Adrenal gland (tissue), 9 donors: ENCODE measurements at regions not wholly inside any gene's neighbourhood (a gene's known extent, or its start where the extent isn't known, plus 50 kb on each side); places are given as distances from the start of the nearest gene placed in this dataset.

Experiments used
- DNase-seq, 7 donors: peaks; one replicate each; pipeline ENCODE4 v3.0.0-alpha.2; 2019 to 2020
- H3K27ac ChIP-seq, 5 donors: fragments of 200-600 bp; sonication (generic) in 4 of 5; 1 replicate in 3 of 5; 2 replicates in 2 of 5; pipeline versions ENCODE4 v1.5.1 to v1.8.0; 2016 to 2020; ENCODE audit warnings: mild to moderate bottlenecking in 1 of 5
- H3K27me3 ChIP-seq: fragments of 200-600 bp; 2 replicates; pipeline ENCODE4 v1.8.0; 2021
- H3K36me3 ChIP-seq, 2 donors: fragments of 200-600 bp; replicated peaks in 1 of 2; 1 replicate in 1 of 2; 2 replicates in 1 of 2; pipeline versions ENCODE4 v1.5.1 to v1.8.0; 2018 to 2022
- H3K4me1 ChIP-seq, 2 donors: fragments of 200-600 bp; replicated peaks in 1 of 2; 1 replicate in 1 of 2; 2 replicates in 1 of 2; pipeline versions ENCODE4 v1.5.1 to v1.8.0; 2018 to 2021
- H3K4me3 ChIP-seq, 4 donors: fragments of 200-600 bp; sonication (generic) in 3 of 4; one replicate each; pipeline ENCODE4 v1.5.1; 2016 to 2018
- H3K9me3 ChIP-seq, 3 donors: fragments of 200-600 bp; sonication (generic) in 1 of 3; replicated peaks in 1 of 3; 1 replicate in 2 of 3; 2 replicates in 1 of 3; pipeline versions ENCODE4 v1.5.1 to v1.8.0; 2016 to 2021
- POLR2A ChIP-seq, 2 donors: fragments of 450-650 bp; IDR thresholded peaks; one replicate each; pipeline ENCODE4 v1.6.1; 2017; ENCODE audit warnings: antibody characterized with exemption in 2 of 2, mild to moderate bottlenecking in 2 of 2, moderate library complexity in 1 of 2
- WGBS, 4 donors: extraction: QIAGEN DNeasy Blood & Tissue Kit in 2 of 4; methylation state at CpG; one replicate each; pipeline versions ENCODE4 v1.1.5 to v1.1.7; 2013 to 2017; 5-methylcytosine and 5-hydroxymethylcytosine counted together
- intact Hi-C, 2 donors: fragments of 100-400 bp; cut with DNase I; formaldehyde crosslinking; loops; one replicate each; pipeline versions ENCODE4 v1.14.1 to v1.15.0; 2022 to 2023
- TF ChIP-seq, protein P1 (sequence below), 6 experiments: fragments of 450-650 bp in 4 of 6; fragments of 200-600 bp in 2 of 6; sonication (generic) in 1 of 6; IDR thresholded peaks; 1 replicate in 5 of 6; 2 replicates in 1 of 6; pipeline versions ENCODE4 v1.5.1 to v1.8.0; 2016 to 2021; ENCODE audit warnings: antibody characterized with exemption in 6 of 6, mild to moderate bottlenecking in 2 of 6, moderate library complexity in 1 of 6
- donor health status: healthy with polysubstance abuse.
- donor health status: Bipolar disorder and iron deficiency.
- donor health status: DM: yes; HTN: yes; CAD: no.
- donor health status: DM: no; HTN: no; CAD: no.
- donor health status: DM: no; HTN: no; CAD: no.

DNA sequence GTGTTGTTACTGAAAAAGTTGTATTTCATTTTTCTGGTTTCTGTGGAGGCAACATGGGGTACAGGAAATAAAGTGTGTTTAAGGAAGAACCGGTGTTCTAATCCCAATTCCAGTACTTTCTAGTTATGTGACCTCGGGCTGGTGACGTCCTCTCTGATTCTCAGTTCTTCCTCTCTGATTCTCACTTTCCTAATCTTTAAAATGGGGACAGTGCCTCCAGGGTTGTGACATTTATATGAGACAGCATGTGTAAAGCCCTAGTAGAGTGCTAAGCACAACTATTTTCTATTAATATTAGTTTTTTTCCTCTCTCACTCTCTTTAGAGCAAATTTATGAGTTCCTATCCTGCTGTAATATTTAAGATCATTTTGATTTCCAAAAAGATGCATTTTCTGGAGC is 50.9 kb upstream of the PTPDC1 start:
- Histone ChIP-seq H3K27me3 (no peaks in the 10 kb centered on the region), H3K36me3 (no peaks in the 10 kb centered on the region), H3K4me1 (peaks cover 5 to 13% of the 10 kb centered on the region in 2 donors), H3K9me3 (no peaks in the 10 kb centered on the region), H3K27ac (no peak overlapping the region), H3K4me3 (no peak overlapping the region)
- TF ChIP-seq, protein P1, sequence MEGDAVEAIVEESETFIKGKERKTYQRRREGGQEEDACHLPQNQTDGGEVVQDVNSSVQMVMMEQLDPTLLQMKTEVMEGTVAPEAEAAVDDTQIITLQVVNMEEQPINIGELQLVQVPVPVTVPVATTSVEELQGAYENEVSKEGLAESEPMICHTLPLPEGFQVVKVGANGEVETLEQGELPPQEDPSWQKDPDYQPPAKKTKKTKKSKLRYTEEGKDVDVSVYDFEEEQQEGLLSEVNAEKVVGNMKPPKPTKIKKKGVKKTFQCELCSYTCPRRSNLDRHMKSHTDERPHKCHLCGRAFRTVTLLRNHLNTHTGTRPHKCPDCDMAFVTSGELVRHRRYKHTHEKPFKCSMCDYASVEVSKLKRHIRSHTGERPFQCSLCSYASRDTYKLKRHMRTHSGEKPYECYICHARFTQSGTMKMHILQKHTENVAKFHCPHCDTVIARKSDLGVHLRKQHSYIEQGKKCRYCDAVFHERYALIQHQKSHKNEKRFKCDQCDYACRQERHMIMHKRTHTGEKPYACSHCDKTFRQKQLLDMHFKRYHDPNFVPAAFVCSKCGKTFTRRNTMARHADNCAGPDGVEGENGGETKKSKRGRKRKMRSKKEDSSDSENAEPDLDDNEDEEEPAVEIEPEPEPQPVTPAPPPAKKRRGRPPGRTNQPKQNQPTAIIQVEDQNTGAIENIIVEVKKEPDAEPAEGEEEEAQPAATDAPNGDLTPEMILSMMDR (IDR thresholded peaks at IDR 0.05) = no peak
- no peak for TF ChIP-seq POLR2A (IDR thresholded peaks at IDR 0.05)
- intact Hi-C loops = no loop called here
- WGBS, 4 donors = 78 to 85% (median 82%) methylated on average over 3 of the region's 3 CpGs
- no peak for DNase-seq

DNA sequence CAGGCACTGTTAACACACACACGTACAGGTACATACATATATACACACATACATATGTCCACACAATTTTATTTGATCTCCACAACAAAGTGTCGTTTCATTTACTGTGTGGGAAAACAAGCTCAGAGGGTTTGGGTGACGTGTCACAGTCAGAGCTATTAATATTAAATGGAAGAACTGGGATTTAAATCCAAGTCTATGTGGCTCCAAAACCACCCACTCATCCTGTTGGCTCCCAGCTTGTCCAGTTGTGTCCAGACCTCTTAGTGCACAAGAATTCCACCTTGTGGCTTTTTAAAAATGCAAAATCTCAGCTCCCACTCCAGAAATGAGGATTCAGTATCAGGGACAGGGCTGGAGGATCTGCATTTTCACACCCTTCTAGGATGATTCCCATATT is 52.3 kb upstream of the PTPDC1 start:
- H3K4me1 ChIP-seq = peaks cover 5 to 13% of the 10 kb centered on the region in 2 donors
- H3K36me3 ChIP-seq = no peaks in the 10 kb centered on the region
- intact Hi-C loops = no loop called here
- WGBS, 4 donors = 63 to 85% (median 81%) methylated on average over 3 of the region's 3 CpGs
- no peak overlapping the region for H3K27ac ChIP-seq
- no peaks in the 10 kb centered on the region for H3K27me3 ChIP-seq
- H3K9me3 ChIP-seq = no peaks in the 10 kb centered on the region
- no peak for DNase-seq
- peak overlapping the region in 1 of 4 donors; percentile 88 for H3K4me3 ChIP-seq
- no peak for TF ChIP-seq POLR2A (IDR thresholded peaks at IDR 0.05)
- TF ChIP-seq, protein P1 (IDR thresholded peaks at IDR 0.05) = no peak

DNA sequence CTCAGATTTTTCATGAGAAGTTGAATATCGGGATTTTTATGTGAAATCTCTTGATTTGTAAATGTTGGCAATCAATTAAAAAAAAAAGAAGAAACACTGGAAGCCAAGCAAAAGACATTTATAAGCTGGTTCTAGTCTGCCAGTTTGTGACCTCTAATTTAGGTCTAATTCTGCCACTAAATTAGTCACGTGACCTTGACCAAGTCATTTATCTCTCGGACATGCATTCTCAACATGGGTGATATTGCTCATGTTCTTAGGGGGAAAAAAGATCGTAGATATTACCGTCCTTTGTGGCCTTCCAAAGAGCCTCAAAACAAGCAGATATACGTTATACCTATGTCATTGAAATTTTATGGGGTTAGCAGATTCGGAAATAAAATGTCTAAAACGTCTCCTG is 52.9 kb upstream of the PTPDC1 start:
- Histone ChIP-seq H3K27me3 (no peaks in the 10 kb centered on the region), H3K4me3 (peak overlapping the region in 3 of 4 donors; percentile 88), H3K27ac (peak overlapping the region in 3 of 5 donors; percentile 85 to 96 (median 85)), H3K36me3 (no peaks in the 10 kb centered on the region), H3K9me3 (no peaks in the 10 kb centered on the region), H3K4me1 (peaks cover 5 to 13% of the 10 kb centered on the region in 2 donors)
- intact Hi-C loops = no loop called here
- WGBS, 4 donors = 24 to 30% (median 25%) methylated on average over 8 of the region's 8 CpGs
- TF ChIP-seq, protein P1 (IDR thresholded peaks at IDR 0.05) = no peak
- no peak for TF ChIP-seq POLR2A (IDR thresholded peaks at IDR 0.05)
- DNase-seq = peak in 1 of 7 donors; percentile 20

DNA sequence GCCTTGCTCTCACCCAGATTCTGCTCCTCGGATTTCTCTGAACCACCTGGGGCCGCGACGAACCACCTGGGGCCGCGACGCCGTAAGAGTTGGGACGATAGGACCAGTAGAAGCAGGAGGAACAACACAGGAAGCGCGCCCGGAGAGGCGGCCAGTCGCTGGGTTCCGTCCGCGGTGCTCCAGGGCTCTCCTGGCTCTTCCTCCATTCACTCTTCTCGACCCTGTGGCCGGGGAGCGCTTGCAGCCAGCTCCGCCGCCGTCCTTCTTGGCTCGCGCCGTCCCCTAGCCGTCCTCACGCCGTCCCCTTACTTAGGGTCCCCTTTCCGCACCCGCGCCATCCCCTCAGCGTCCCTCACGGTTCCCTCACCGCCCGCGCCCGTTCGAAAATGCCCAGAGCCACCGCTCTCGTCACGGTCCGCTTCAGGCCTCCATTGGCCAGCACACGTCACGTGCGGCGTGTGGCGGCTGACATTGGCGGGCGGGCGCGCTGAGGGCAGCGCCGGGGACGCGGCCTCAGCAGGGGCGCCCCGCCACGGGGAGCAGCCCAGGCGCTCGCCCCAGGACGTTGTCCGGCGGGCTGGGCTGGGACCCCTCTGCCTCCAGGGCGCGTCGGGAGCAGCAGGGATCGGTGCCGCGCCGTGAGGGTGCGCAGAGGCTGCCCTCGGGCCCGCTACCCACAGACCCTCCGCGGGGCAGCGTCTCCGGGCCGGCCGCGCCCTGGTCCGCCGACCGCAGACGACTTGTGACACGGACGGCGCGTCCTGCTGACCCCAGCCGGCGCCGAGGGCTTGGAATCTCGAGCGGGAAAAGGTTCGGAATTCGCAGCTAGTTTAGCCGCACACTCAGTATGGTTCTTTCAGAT is 53.7 kb upstream of the PTPDC1 start:
- WGBS, 4 donors = 0 to 1% (median 0%) methylated on average over 46 to 97 of the region's 97 CpGs
- Histone ChIP-seq H3K27me3 (no peaks in the 10 kb centered on the region), H3K27ac (peak overlapping the region; percentile 24 to 96 (median 85)), H3K4me3 (peak overlapping the region; percentile 85 to 88 (median 88)), H3K4me1 (peaks cover 5 to 13% of the 10 kb centered on the region in 2 donors), H3K9me3 (no peaks in the 10 kb centered on the region), H3K36me3 (no peaks in the 10 kb centered on the region)
- intact Hi-C loops = no loop called here
- peak; percentile 82 to 92 (median 88) for DNase-seq
- peak; percentile 71 to 87 for TF ChIP-seq POLR2A (IDR thresholded peaks at IDR 0.05)
- TF ChIP-seq, protein P1 (IDR thresholded peaks at IDR 0.05) = no peak
